AG04450 (cell line): ENCODE measurements at regions not wholly inside any gene's neighbourhood (a gene's known extent, or its start where the extent isn't known, plus 50 kb on each side); places are given as distances from the start of the nearest gene placed in this dataset.

Source experiments
- CTCF ChIA-PET: fragments of 300-600, 350-600 bp; formaldehyde crosslinking; extraction: SDS; loops from one replicate; lab custom pipeline; 2022; ENCODE audit warnings: antibody characterized with exemption, inconsistent platforms; lab: Charles Lee
- POLR2A ChIA-PET: fragments of 350-600 bp; formaldehyde crosslinking; extraction: SDS; loops from one replicate; lab custom pipeline; 2021; ENCODE audit warnings: antibody characterized with exemption, inconsistent platforms; lab: Yijun Ruan, JAX
- DNase-seq: peaks from one replicate; pipeline ENCODE4 v3.0.0-alpha.2; 2011; ENCODE audit warnings: low read depth, low spot score
- H3K27ac ChIP-seq: one replicate; pipeline ENCODE4 v1.5.1; 2012; ENCODE audit warnings: low read depth, low read length, control low read depth
- H3K27me3 ChIP-seq: one replicate; pipeline ENCODE4 v1.6.0; 2012; ENCODE audit warnings: low read length; ENCODE audit not compliant: control insufficient read depth, insufficient read depth
- H3K4me3 ChIP-seq: 2 replicates; pipeline ENCODE4 v1.5.1; 2011; ENCODE audit warnings: mild to moderate bottlenecking, low read depth, low read length, control low read depth
- H3K9me3 ChIP-seq: 2 replicates; pipeline ENCODE4 v1.5.1; 2012; ENCODE audit warnings: low read length; ENCODE audit not compliant: control insufficient read depth, insufficient read depth
- CTCF ChIP-seq: IDR thresholded peaks from 2 replicates; pipeline ENCODE4 v1.5.1; 2011; ENCODE audit warnings: low read depth, low read length, control low read depth, inconsistent platforms

- ChIA-PET POLR2A (no interaction called here), CTCF (no interaction called here)
- DNase-seq: no peak
- no peak for TF ChIP-seq CTCF
- no peak overlapping the region for H3K4me3 ChIP-seq
- peaks cover 10% of the 10 kb centered on the region for H3K27me3 ChIP-seq
- H3K27ac ChIP-seq: no peak overlapping the region
- H3K9me3 ChIP-seq: no peaks in the 10 kb centered on the region
Observed at GRCh38 chr18:22086973-22087372, 82.4 kb upstream of the GATA6 start.

- no peak overlapping the region for H3K4me3 ChIP-seq
- CTCF ChIA-PET: no interaction called here
- H3K27ac ChIP-seq: no peak overlapping the region
- TF ChIP-seq CTCF: no peak
- no peak for DNase-seq
- H3K27me3 ChIP-seq: peaks cover 10% of the 10 kb centered on the region
- no peaks in the 10 kb centered on the region for H3K9me3 ChIP-seq
- POLR2A ChIA-PET: no interaction called here
Observed at GRCh38 chr18:22088029-22088428, 81.4 kb upstream of the GATA6 start.

- H3K9me3 ChIP-seq: no peaks in the 10 kb centered on the region
- no peak overlapping the region for H3K27ac ChIP-seq
- DNase-seq: no peak
- ChIA-PET POLR2A (no interaction called here), CTCF (no interaction called here)
- no peak for TF ChIP-seq CTCF
- H3K27me3 ChIP-seq: peaks cover 10% of the 10 kb centered on the region
- H3K4me3 ChIP-seq: no peak overlapping the region
Observed at GRCh38 chr18:22088996-22089640, 80.3 kb upstream of the GATA6 start.

- Histone ChIP-seq H3K9me3 (no peaks in the 10 kb centered on the region), H3K4me3 (no peak overlapping the region), H3K27ac (no peak overlapping the region), H3K27me3 (peaks cover 18% of the 10 kb centered on the region)
- CTCF ChIA-PET: no interaction called here
- TF ChIP-seq CTCF: no peak
- no peak for DNase-seq
- POLR2A ChIA-PET: no interaction called here
Observed at GRCh38 chr18:22091341-22091740, 78.0 kb upstream of the GATA6 start.

- POLR2A ChIA-PET: interaction anchor here (0.6 kb wide), 1 partner anchor 88 kb away, joined by 4 read pairs; no protein-coding TSS in a partner anchor
- no peak for DNase-seq
- peaks cover 15% of the 10 kb centered on the region for H3K27me3 ChIP-seq
- H3K9me3 ChIP-seq: no peaks in the 10 kb centered on the region
- CTCF ChIA-PET: no interaction called here
- TF ChIP-seq CTCF: no peak
- H3K27ac ChIP-seq: no peak overlapping the region
- H3K4me3 ChIP-seq: no peak overlapping the region
Observed at GRCh38 chr18:22093731-22094357, 75.5 kb upstream of the GATA6 start.
